ENCODE measurements at regions not wholly inside any gene's neighbourhood (a gene's known extent, or its start where the extent isn't known, plus 50 kb on each side); places are given as distances from the start of the nearest gene placed in this dataset.

DNA sequence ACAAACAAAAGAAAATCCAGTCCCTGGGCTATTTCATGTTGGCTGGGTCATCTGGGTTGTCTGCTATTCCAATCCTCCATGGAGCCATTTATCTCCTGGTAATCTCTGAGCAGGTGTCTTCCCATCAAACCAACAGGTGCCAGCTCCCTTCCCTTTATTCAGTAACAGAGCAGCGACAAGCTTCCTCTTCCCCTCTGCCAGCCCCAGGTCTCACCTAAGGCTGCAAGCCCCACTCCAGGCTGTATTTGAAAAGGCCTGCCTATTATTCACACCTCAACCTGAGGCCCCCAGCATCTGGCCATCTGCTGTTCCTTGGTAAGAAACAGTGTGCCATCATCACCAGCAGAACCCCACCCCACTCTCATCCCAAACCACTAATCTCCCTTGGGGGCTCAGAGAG is 436.2 kb downstream of the BUD13 start:
- TF ChIP-seq CTCF (IDR thresholded peaks at IDR 0.05) = no peak
- no peak for TF ChIP-seq POLR2A (IDR thresholded peaks at IDR 0.05)

Measured in esophagus squamous epithelium (tissue), 4 donors.